ENCODE measurements at regions not wholly inside any gene's neighbourhood (a gene's known extent, or its start where the extent isn't known, plus 50 kb on each side); places are given as distances from the start of the nearest gene placed in this dataset.

- TF ChIP-seq, protein P1, sequence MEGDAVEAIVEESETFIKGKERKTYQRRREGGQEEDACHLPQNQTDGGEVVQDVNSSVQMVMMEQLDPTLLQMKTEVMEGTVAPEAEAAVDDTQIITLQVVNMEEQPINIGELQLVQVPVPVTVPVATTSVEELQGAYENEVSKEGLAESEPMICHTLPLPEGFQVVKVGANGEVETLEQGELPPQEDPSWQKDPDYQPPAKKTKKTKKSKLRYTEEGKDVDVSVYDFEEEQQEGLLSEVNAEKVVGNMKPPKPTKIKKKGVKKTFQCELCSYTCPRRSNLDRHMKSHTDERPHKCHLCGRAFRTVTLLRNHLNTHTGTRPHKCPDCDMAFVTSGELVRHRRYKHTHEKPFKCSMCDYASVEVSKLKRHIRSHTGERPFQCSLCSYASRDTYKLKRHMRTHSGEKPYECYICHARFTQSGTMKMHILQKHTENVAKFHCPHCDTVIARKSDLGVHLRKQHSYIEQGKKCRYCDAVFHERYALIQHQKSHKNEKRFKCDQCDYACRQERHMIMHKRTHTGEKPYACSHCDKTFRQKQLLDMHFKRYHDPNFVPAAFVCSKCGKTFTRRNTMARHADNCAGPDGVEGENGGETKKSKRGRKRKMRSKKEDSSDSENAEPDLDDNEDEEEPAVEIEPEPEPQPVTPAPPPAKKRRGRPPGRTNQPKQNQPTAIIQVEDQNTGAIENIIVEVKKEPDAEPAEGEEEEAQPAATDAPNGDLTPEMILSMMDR (IDR thresholded peaks at IDR 0.05), result no peak
- no peak for TF ChIP-seq POLR2A (IDR thresholded peaks at IDR 0.05)
These were observed 436.4 kb downstream of the ADAMTS20 start for GRCh38 chr12:43115441-43116160.
